Stimulated activated naive CD4-positive, alpha-beta T cell treated with Interleukin-2 at 50 U/mL for 16 hours (primary cell): ENCODE measurements at regions not wholly inside any gene's neighbourhood (a gene's known extent, or its start where the extent isn't known, plus 50 kb on each side); places are given as distances from the start of the nearest gene placed in this dataset.
"Not testable (repeated sequence)": the region's sequence is repeated elsewhere in the genome, so short reads cannot be mapped to it uniquely, and the experiment has no call there.

Experiments
- DNase-seq: peaks from one replicate; lab custom pipeline; 2025; lab: John Stamatoyannopoulos, UW

GRCh38 chr2:64251497-64252250, 107.5 kb upstream of the PELI1 start:
- DNase-seq: no peak

DNA sequence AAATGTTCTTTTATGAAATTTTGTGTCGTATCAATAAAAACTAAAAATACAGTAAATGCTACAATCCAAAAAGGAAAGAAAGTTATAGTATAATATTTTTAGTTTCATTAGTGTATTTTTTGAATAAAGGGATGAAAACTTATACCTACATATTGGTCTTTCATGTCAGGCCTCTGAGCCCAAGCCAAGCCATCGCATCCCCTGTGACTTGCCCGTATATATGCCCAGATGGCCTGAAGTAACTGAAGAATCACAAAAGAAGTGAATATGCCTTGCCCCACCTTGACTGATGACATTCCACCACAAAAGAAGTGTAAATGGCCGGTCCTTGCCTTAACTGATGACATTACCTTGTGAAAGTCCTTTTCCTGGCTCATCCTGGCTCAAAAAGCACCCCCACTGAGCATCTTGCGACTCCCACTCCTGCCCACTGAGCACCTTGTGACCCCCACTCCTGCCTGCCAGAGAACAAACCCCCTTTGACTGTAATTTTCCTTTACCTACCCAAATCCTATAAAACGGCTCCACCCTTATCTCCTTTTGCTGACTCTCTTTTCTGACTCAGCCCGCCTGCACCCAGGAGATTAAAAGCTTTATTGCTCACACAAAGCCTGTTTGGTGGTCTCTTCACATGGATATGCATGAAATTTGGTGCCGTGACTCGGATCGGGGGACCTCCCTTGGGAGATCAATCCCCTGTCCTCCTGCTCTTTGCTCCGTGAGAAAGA, 108.2 kb upstream of the PELI1 start:
- DNase-seq: not testable (repeated sequence)

GRCh38 chr2:64253421-64253820, 109.2 kb upstream of the PELI1 start:
- DNase-seq: not testable (repeated sequence)

- DNase-seq: no peak
These were observed 114.3 kb upstream of the PELI1 start for GRCh38 chr2:64258566-64258965.

DNA sequence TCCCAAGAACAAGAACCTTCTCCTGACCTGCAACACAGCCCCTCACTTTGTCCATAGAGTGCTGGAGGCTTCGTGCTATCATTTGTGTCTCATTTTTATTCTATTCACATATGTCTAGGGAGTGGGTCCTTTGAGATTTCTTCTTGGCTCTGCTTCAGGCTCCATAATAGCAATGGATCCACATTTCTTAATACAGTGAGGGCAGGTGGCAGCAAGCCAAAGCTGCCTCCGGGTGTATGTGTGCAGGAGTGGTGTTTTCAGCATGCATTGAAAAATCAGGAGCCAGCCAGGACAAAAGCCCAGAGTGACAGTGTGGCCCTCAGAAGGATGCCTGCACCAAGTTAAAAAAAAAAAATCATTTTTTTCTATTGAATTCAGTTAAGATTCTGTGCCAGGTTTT, 115.1 kb upstream of the PELI1 start:
- no peak for DNase-seq

DNA sequence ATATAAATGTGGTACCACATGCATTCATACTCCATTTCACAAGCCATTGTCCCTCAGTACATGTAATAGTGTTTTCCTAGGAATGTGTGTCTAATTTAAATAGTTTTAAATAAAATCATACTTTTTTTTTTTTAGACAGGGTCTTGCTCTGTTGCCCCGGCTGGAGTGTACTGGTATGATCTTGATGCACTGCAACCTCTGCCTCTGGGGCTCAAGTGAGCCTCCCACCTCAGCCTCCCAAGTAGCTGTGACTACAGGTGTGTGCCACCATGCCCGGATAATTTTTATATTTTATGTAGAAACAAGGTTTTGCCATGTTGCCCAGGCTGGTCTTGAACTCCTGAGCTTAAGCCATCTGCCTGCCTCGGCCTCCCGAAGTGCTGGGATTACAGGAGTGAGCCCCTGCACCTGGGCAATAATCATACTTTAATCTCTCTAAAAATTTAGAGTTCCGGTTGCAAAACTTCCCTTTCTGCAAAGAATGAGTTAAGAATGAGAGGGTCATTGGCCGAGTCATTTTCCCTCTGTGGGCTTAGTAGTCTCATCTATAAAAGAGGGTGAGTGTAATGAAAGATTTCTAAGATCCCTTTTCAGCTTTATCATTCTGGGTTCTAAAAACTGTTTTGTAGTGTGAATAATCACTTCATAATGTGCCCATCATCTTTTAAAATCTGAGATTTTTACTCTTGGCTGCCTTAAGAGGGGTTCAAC, 116.0 kb upstream of the PELI1 start:
- DNase-seq: no peak

DNA sequence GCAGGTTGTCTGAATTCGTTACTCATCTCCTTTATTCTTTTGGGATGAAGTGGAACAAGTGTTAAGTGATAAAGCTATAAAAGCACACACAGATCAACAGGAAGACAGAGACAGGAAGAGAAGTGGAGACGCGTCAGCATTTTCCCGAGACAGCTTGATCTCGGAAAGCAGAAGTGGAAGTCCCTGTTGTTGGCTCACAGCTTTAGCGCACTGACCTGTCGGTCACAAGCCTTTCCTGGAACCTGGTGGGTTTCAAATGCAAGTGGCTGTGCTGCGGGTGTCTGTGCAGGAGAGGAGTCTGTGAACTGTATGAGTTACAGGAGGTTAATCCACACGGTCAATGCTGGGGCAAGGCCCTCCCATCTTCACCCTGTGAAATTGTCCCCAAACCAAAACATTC, 116.6 kb upstream of the PELI1 start:
- no peak for DNase-seq

DNA sequence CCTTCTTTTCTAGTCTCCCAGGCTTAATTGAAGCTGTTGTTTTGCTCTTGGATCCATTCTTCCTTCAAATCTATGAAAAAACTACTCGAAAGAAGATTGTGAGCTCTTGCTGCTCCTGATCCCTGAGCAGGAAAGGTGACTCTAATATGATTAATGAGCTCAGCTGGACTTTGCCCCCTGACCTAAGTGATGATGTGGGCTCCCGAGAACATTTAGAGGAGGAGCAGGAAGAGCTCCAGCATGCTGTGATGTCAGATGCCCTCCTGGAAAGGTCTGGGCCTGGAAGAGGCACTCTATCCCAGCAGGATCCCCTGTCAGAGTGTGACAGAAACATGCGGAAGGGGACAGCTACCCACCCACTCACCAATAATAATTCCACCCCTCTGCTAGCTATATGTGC, 117.9 kb upstream of the PELI1 start:
- no peak for DNase-seq

GRCh38 chr2:64262816-64263215, 118.6 kb upstream of the PELI1 start:
- DNase-seq: no peak

DNA sequence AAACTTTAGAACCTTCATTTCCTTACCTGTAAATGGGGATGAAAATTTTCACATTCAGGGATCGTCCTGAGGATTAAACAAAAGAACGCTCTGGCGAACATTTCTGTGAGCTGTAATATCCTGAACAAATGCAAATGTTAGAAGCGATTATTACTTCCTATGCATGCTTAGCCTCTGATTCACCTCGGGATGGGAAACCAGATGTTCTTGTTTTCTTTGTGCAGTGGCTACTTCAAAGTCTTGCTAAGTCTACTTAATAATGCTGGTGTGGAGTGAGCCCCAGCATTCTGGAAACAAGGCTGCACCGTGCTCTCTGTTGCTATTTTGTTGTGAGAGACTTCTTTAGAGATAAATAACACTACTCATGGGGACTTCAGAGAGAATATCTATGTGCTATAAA, 119.1 kb upstream of the PELI1 start:
- no peak for DNase-seq

- DNase-seq: no peak
These were observed 123.5 kb upstream of the PELI1 start for GRCh38 chr2:64267699-64268098.

DNA sequence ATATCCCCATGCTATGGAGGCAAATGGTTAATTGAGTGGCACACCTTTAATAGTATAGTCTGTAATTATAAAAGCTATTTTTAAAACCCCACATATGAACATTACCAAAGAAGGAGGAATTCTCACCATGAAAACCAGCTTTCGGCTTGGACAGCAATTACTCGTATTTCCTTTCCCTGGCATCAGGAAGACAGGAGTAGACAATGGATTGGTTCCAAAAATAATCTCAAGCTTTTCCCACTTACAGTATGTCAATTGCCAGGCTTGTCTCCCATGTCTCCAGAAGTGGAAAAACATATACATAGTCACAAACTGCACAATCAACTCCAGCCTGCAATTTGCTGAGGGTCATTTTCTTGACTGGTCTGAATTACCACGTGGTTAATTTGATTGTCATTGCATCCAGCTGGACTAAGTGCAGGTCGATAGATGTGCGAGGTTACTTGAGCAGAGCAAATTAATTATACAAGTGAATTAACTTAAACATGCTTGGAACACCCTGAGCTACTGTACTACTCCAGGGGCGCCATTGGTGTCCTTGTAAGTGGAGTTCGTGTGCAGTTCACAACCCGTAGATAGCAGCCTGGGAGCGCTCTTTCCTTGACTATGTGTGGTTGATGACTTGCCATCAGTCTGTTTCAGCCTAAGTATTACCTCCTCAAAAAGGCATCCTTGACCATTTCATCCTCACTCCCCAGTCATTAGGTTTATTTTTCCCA, 124.3 kb upstream of the PELI1 start:
- DNase-seq: no peak

DNA sequence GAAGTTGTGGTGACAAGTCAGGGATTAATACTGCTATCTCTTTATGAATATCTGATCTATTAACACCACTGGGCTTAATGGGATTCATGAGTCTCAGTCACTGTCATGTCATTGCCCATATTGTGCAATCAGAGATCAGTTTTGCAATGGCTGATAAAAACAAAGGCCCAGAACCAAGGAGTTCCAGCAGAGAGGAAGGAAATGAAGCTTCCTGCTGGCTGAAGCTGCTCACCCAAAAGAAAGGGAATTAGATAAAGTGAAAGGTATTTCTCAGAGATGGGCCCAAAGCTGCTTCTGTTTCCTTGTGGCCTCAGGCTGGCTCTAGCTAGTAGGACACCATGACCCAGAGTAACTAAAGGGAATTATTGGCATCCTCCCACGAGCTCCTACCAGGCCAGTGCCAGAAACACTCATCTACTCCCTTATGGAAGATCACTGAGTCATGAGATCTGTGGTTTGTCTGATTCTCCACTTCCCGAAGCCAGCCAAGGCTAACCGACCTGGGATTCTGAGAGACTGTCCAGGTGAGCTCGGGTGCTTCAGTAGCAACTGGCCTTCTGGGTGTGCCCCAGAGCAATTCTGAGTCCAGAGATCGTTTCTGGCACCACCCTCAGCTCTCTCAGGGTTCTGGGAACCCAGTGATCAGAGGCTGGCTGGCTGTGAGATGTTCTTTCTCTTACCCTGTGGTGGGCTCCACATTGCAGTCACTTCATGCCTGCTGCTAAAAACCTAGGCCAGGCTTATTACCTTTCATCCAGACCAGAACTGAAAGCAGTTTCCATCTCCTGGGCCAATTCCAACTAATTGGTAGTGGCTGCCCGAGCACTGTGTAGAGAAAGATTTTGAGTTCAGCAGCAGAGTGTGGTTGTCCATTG, 129.5 kb upstream of the PELI1 start:
- DNase-seq: no peak

DNA sequence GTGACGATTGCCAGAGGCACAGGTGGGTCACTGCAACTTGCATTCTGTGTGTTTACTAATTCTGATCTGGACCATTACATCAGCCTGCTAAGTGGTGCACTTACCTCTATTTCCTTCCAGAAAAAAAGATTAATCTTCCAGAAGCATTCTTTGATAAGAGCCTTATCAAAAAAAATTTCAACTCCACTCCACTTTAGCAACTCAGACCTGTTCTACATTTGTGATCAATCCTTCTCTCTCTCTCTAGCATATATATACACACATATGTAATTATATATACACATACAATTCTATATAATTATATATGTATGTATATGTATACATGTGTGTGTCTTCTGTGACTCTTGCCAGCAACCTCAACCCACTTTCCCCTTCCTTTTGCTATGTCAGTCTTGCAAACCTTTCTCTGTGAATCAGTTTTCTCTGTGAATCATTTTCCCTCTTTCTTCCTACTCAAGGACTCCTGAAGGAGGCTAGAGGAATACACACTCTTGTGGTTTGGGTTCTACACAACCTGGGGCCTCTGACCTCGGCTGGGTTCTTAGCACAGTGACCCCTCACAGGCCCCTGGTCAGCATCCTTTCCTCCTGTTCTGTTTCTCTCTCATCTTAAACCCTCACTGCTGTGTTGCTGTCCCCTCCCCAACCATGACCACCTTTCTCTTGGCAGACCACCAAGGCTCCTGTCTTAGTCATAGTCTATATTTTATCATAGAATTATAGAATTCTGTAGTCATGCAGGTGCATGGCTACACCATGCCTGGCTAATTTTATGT, 130.4 kb upstream of the PELI1 start:
- DNase-seq: no peak

GRCh38 chr2:64275174-64275466, 130.9 kb upstream of the PELI1 start:
- no peak for DNase-seq

- no peak for DNase-seq
These were observed 132.3 kb upstream of the PELI1 start for GRCh38 chr2:64276417-64277095.

DNA sequence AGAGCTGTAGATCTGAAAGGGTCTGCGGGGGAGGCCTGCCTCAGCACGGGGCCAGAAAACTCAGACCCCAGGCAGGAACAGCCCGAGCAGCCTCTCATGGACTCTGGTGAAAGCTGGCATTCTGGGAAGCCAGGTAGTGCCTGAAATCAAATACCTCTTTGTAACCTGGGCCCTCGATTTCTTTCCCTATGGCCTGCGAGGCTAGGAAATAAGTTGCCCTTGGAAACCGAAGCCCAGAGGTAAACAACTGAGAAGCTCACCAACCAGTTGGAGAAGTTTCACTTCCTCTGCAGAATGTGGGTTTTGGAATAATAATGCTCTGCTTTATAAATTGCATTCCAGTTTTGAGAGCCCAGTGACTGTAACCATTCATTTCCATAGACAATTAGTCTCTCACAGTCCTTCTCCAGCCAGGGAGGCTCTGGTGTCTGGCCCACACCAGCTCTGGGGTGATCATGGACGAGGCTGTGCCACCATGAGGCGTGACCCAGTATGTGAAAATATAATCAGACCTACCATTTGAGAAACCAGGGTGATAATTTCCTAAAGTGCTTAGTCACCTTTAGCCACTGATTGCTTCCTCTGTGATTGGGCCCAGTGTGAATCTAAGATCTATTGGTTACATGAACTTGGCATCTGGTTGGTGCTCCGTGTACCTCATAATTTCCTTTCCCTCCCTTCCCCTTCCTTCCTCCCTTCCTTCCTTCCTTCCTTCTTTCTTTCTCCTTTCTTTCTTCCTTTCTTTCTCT, 133.1 kb upstream of the PELI1 start:
- no peak for DNase-seq

- DNase-seq: not testable (repeated sequence)
These were observed 136.6 kb upstream of the PELI1 start for GRCh38 chr2:64280812-64281211.

DNA sequence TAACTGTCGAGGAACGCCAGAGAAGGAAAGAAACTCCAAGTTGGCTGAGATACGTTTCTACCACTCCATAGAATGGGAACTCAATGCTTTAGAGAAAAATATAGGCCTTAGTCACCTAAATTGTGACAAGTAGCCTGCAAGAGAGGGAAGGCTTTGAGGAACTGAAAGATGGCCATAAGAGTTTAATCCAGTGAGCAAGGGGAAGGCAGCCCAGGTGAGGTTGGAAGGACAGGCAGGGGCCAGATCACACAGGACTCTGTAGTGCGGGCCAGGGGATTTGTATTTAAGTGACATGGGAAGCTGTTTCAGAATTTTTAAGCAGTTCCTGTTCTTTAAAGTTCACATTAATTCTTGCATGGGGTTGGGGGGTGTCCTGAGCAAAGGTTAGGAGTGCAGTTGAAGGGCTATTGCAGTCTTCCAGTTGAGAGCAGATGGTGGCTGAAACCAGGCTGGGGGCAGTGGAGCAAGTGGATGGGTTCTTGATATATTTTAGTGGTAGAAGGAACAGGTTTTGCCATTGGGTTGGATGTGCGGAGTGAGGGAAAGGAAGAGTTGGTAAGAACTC, 138.9 kb upstream of the PELI1 start:
- no peak for DNase-seq
